ENCODE measurements at regions not wholly inside any gene's neighbourhood (a gene's known extent, or its start where the extent isn't known, plus 50 kb on each side); places are given as distances from the start of the nearest gene placed in this dataset.

DNA sequence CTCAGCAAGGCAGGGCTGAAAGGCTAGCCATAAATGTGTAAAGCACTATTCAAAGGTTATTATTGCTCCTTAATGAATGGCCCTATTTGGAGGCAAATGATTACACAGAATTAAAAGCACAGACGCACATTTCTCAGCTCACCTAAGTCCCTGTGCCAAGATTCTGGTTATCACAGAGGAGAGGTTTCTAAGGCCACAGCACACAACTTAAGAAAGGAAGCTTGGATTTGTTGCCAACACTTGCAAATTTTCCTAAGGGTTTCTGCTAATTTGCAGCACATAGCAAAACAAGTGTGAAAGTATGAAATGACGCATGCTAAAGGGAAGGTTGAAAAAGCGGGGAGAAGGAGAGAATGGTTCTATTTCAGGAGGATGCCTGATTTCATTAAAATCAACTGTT, 834.1 kb upstream of the C9orf72 start:
- no peaks in the 10 kb centered on the region for H3K36me3 ChIP-seq
- H3K27ac ChIP-seq, result no peak overlapping the region
- H3K9me3 ChIP-seq, result no peaks in the 10 kb centered on the region
- TF ChIP-seq POLR2A (IDR thresholded peaks at IDR 0.05), result no peak
- TF ChIP-seq, protein P1, sequence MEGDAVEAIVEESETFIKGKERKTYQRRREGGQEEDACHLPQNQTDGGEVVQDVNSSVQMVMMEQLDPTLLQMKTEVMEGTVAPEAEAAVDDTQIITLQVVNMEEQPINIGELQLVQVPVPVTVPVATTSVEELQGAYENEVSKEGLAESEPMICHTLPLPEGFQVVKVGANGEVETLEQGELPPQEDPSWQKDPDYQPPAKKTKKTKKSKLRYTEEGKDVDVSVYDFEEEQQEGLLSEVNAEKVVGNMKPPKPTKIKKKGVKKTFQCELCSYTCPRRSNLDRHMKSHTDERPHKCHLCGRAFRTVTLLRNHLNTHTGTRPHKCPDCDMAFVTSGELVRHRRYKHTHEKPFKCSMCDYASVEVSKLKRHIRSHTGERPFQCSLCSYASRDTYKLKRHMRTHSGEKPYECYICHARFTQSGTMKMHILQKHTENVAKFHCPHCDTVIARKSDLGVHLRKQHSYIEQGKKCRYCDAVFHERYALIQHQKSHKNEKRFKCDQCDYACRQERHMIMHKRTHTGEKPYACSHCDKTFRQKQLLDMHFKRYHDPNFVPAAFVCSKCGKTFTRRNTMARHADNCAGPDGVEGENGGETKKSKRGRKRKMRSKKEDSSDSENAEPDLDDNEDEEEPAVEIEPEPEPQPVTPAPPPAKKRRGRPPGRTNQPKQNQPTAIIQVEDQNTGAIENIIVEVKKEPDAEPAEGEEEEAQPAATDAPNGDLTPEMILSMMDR (IDR thresholded peaks at IDR 0.05), result no peak
- H3K27me3 ChIP-seq, result no peaks in the 10 kb centered on the region
- intact Hi-C loops (cut with DNase I), result no loop called here
- no peak for DNase-seq
- 76 to 79% methylated on average over 3 of the region's 3 CpGs for WGBS, 2 donors
- no peaks in the 10 kb centered on the region for H3K4me1 ChIP-seq
- H3K4me3 ChIP-seq, result no peak overlapping the region

DNA sequence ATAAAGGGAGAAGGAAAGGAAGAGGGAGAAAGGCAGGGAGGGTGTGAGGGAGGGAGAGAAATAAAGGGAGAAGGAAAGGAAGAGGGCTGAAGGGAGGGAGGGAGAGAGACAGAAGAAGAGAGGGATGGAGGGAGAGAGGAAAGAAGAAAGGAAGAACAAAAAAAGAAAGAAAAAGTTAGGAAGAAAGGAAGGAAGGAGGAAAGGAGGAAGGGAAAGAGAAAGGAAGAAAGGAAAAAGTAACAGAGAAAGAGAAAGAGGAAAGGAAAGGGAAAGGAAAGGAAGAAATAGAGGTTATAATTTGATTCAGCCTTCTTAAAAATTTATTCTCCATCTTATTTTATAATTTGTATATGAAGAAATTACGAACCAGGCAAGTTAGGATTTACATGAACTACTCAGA, 836.6 kb upstream of the C9orf72 start:
- no peaks in the 10 kb centered on the region for H3K4me1 ChIP-seq
- H3K27me3 ChIP-seq, result no peaks in the 10 kb centered on the region
- H3K9me3 ChIP-seq, result no peaks in the 10 kb centered on the region
- intact Hi-C loops (cut with DNase I), result no loop called here
- TF ChIP-seq POLR2A (IDR thresholded peaks at IDR 0.05), result no peak
- TF ChIP-seq, protein P1 (IDR thresholded peaks at IDR 0.05), result no peak
- no peak overlapping the region for H3K4me3 ChIP-seq
- no peaks in the 10 kb centered on the region for H3K36me3 ChIP-seq
- 42 to 59% methylated on average over 1 of the region's 1 CpG for WGBS, 2 donors
- H3K27ac ChIP-seq, result no peak overlapping the region
- DNase-seq, result no peak

DNA sequence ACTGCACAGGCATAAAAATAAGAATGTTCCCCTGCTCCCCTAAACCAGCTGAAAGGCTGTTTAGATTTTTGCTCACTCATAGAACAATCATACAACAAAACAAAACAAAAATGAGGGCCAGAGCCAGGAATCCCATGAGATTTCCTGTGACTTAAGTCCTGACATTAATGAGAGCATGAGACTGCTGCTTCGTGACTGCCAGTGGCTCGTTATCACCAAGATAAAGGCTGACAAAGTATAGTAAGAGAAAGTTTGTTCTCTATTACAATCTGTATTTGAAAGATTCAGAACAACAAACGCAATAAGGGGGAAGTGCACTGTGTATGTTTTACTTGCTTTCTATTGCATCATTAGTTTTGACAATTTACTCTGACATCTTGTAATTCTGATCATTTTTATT, 837.1 kb upstream of the C9orf72 start:
- H3K4me1 ChIP-seq, result no peaks in the 10 kb centered on the region
- no peak for DNase-seq
- no peak overlapping the region for H3K4me3 ChIP-seq
- H3K27me3 ChIP-seq, result no peaks in the 10 kb centered on the region
- WGBS, 2 donors, result 21 to 28% methylated on average over 3 of the region's 3 CpGs
- no peaks in the 10 kb centered on the region for H3K9me3 ChIP-seq
- no peak overlapping the region for H3K27ac ChIP-seq
- H3K36me3 ChIP-seq, result no peaks in the 10 kb centered on the region
- intact Hi-C loops (cut with DNase I), result no loop called here
- TF ChIP-seq POLR2A (IDR thresholded peaks at IDR 0.05), result no peak
- TF ChIP-seq, protein P1 (IDR thresholded peaks at IDR 0.05), result no peak

DNA sequence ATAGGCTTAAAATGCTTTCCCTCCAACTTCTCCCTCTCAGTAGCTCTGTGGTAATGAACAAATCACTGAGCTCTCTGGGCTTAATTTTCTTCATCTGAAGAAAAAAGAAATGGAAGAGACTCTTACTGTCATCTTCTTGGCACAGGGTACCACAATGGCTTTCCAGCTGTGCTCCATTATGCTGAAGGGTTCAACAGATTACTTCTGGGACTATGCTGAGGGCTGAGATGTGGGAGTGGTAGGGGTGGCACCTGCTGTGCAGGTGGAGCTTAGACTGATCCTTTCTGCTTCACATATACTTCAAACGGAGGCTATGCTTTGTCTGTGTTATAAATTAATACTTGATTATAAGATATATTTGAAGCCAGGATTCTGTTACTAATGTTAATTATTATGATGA, 840.2 kb upstream of the C9orf72 start:
- 31 to 45% methylated on average over 1 of the region's 1 CpG for WGBS, 2 donors

DNA sequence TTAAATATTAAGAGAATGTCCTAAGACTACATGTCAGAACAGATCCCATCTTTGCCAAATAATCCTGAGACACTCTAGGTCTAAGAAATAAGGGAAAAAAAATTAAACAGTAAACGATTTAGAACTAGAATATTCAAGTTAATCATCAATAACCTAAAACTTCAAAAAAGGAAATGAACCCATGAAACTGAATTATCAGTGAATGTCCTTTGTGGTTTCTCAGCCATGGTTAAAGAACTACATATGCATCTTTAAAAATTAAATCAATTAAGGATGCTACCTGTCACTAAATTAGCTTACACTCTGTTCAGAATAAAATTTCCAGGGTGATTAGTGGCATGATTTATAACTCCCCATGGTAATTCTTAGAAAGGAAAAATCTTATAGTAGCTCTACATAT, 850.0 kb upstream of the C9orf72 start:
- H3K9me3 ChIP-seq, result no peaks in the 10 kb centered on the region
- no peaks in the 10 kb centered on the region for H3K36me3 ChIP-seq
- H3K4me3 ChIP-seq, result no peak overlapping the region
- WGBS, 2 donors, result 11 to 19% methylated on average over 1 of the region's 1 CpG
- intact Hi-C loops (cut with DNase I), result no loop called here
- no peaks in the 10 kb centered on the region for H3K27me3 ChIP-seq
- no peak overlapping the region for H3K27ac ChIP-seq
- H3K4me1 ChIP-seq, result no peaks in the 10 kb centered on the region
- TF ChIP-seq, protein P1 (IDR thresholded peaks at IDR 0.05), result no peak
- TF ChIP-seq POLR2A (IDR thresholded peaks at IDR 0.05), result no peak
- no peak for DNase-seq

More for the DNA sequence above, 840.2 kb upstream of the C9orf72 start:
- Histone ChIP-seq H3K9me3 (no peaks in the 10 kb centered on the region), H3K4me1 (no peaks in the 10 kb centered on the region), H3K36me3 (no peaks in the 10 kb centered on the region), H3K27me3 (no peaks in the 10 kb centered on the region), H3K4me3 (no peak overlapping the region), H3K27ac (no peak overlapping the region)
- TF ChIP-seq, protein P1 (IDR thresholded peaks at IDR 0.05), result no peak
- TF ChIP-seq POLR2A (IDR thresholded peaks at IDR 0.05), result no peak
- no peak for DNase-seq
- intact Hi-C loops (cut with DNase I), result no loop called here
